Osteoblast (primary cell): ENCODE measurements at regions not wholly inside any gene's neighbourhood (a gene's known extent, or its start where the extent isn't known, plus 50 kb on each side); places are given as distances from the start of the nearest gene placed in this dataset.

Experiments used
- DNase-seq: peaks from one replicate; pipeline ENCODE4 v3.0.0; 2011; ENCODE audit warnings: low spot score, mixed read lengths; ENCODE audit not compliant: insufficient read length; ENCODE audit errors: missing footprints
- H2AFZ ChIP-seq: 2 replicates; pipeline ENCODE4 v1.6.0; 2011; ENCODE audit warnings: mild to moderate bottlenecking, low read length
- H3K27ac ChIP-seq: 2 replicates; pipeline ENCODE4 v1.5.1; 2011; ENCODE audit warnings: mild to moderate bottlenecking, low read depth, low read length, moderate library complexity
- H3K27me3 ChIP-seq: 2 replicates; pipeline ENCODE4 v1.6.0; 2012; ENCODE audit warnings: mild to moderate bottlenecking, control low read depth, inconsistent platforms, low read length, moderate library complexity; ENCODE audit not compliant: insufficient read depth
- H3K36me3 ChIP-seq: 2 replicates; pipeline ENCODE4 v1.5.1; 2011; ENCODE audit warnings: mild to moderate bottlenecking, low read length, control low read depth, moderate library complexity; ENCODE audit not compliant: insufficient read depth
- H3K4me1 ChIP-seq: 2 replicates; pipeline ENCODE4 v1.5.1; 2011; ENCODE audit warnings: mild to moderate bottlenecking, low read length, control low read depth, moderate library complexity; ENCODE audit not compliant: insufficient read depth
- H3K4me2 ChIP-seq: 2 replicates; pipeline ENCODE4 v1.6.0; 2011; ENCODE audit warnings: mild to moderate bottlenecking, low read length; ENCODE audit not compliant: insufficient read depth
- H3K4me3 ChIP-seq: fragments of 200-600 bp; sonication (generic); 3 replicates; pipeline ENCODE4 v1.5.1; 2012; ENCODE audit warnings: mild to moderate bottlenecking, low read length, inconsistent platforms; ENCODE audit not compliant: insufficient read depth
- H3K79me2 ChIP-seq: 2 replicates; pipeline ENCODE4 v1.6.0; 2012; ENCODE audit warnings: mild to moderate bottlenecking, low read length, control low read depth, inconsistent platforms; ENCODE audit not compliant: insufficient read depth
- H3K9me3 ChIP-seq: 2 replicates; pipeline ENCODE4 v1.5.1; 2011; ENCODE audit warnings: low read depth, low read length, control low read depth
- H4K20me1 ChIP-seq: 2 replicates; pipeline ENCODE4 v1.6.0; 2012; ENCODE audit warnings: mild to moderate bottlenecking, low read length, control low read depth; ENCODE audit not compliant: insufficient read depth
- CTCF ChIP-seq: IDR thresholded peaks from 2 replicates; pipeline ENCODE4 v1.5.1; 2011; ENCODE audit warnings: mild to moderate bottlenecking, low read depth, low read length, moderate library complexity; ENCODE audit errors: extremely low read depth

DNA sequence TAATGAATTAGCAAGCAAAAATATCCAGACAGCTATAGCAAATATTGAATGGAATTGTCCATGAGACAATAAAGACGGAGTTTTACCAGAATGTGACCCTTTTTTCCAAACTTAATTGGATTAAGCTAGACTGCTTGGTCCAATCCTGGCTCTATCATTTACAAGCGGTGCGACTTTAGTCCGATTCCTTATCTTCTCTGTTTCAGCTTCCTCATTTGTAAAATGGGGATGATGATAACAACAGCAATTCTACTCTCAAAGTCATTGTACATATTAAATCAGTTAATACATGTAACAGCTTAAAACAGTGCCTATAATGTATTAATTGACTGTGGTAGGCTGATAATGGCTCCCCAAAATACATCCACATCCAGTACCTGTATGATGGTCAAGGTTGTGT is 62.1 kb upstream of the CRBN start:
- no peak for DNase-seq
- no peaks in the 10 kb centered on the region for H3K79me2 ChIP-seq
- H2AFZ ChIP-seq: no peak overlapping the region
- H3K4me1 ChIP-seq: no peaks in the 10 kb centered on the region
- no peaks in the 10 kb centered on the region for H3K9me3 ChIP-seq
- no peaks in the 10 kb centered on the region for H4K20me1 ChIP-seq
- no peak overlapping the region for H3K4me2 ChIP-seq
- H3K27me3 ChIP-seq: no peaks in the 10 kb centered on the region
- H3K4me3 ChIP-seq: no peak overlapping the region
- H3K27ac ChIP-seq: no peak overlapping the region
- H3K36me3 ChIP-seq: no peaks in the 10 kb centered on the region
- TF ChIP-seq CTCF: no peak

DNA sequence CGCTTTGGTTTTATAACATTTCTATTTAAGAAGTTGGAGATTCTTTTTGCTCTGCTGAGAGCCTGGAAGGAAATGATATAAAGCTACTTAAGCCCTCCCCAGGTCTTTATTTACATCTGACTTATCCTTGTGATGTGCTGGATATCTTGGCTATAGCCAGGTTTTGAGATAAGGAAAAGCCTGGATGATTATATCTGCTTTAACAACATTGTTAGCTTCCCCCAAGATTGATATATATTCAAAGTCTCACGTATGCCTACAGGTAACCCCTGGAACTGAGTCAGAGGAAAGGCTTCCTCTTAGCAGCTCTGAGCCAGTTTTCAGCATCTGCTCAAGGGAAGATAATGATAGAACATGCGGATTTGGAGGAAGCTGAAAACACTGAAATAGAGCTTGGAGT is 61.5 kb upstream of the CRBN start:
- no peaks in the 10 kb centered on the region for H3K79me2 ChIP-seq
- H3K9me3 ChIP-seq: no peaks in the 10 kb centered on the region
- no peak overlapping the region for H3K27ac ChIP-seq
- no peaks in the 10 kb centered on the region for H4K20me1 ChIP-seq
- no peak overlapping the region for H2AFZ ChIP-seq
- H3K36me3 ChIP-seq: no peaks in the 10 kb centered on the region
- H3K4me2 ChIP-seq: no peak overlapping the region
- H3K4me3 ChIP-seq: no peak overlapping the region
- no peak for TF ChIP-seq CTCF
- no peaks in the 10 kb centered on the region for H3K27me3 ChIP-seq
- H3K4me1 ChIP-seq: no peaks in the 10 kb centered on the region
- no peak for DNase-seq

- DNase-seq: no peak
- no peak overlapping the region for H3K4me2 ChIP-seq
- no peaks in the 10 kb centered on the region for H3K4me1 ChIP-seq
- no peak overlapping the region for H3K27ac ChIP-seq
- no peak for TF ChIP-seq CTCF
- H3K27me3 ChIP-seq: no peaks in the 10 kb centered on the region
- no peak overlapping the region for H3K4me3 ChIP-seq
- no peaks in the 10 kb centered on the region for H3K79me2 ChIP-seq
- no peaks in the 10 kb centered on the region for H3K36me3 ChIP-seq
- H3K9me3 ChIP-seq: no peaks in the 10 kb centered on the region
- H2AFZ ChIP-seq: no peak overlapping the region
- no peaks in the 10 kb centered on the region for H4K20me1 ChIP-seq
These were observed 58.5 kb upstream of the CRBN start for GRCh38 chr3:3237979-3238378.

GRCh38 chr3:3232251-3232650 is 52.8 kb upstream of the CRBN start:
- no peaks in the 10 kb centered on the region for H3K27me3 ChIP-seq
- no peaks in the 10 kb centered on the region for H3K36me3 ChIP-seq
- no peak overlapping the region for H3K4me3 ChIP-seq
- H3K79me2 ChIP-seq: no peaks in the 10 kb centered on the region
- H3K4me2 ChIP-seq: no peak overlapping the region
- no peak overlapping the region for H3K27ac ChIP-seq
- no peak overlapping the region for H2AFZ ChIP-seq
- H4K20me1 ChIP-seq: no peaks in the 10 kb centered on the region
- no peaks in the 10 kb centered on the region for H3K9me3 ChIP-seq
- no peaks in the 10 kb centered on the region for H3K4me1 ChIP-seq
- no peak for TF ChIP-seq CTCF
- no peak for DNase-seq
